H1 (cell line): ENCODE measurements at regions not wholly inside any gene's neighbourhood (a gene's known extent, or its start where the extent isn't known, plus 50 kb on each side); places are given as distances from the start of the nearest gene placed in this dataset.
"Not testable (repeated sequence)": the region's sequence is repeated elsewhere in the genome, so short reads cannot be mapped to it uniquely, and the experiment has no call there.

ENCODE experiments used
- CTCF ChIA-PET: fragments of 300-600 bp; sonication (Branson Sonifier 250); formaldehyde crosslinking; loops from one replicate; lab custom pipeline; 2021; ENCODE audit not compliant: partially characterized antibody; lab: Charles Lee
- POLR2A ChIA-PET: fragments of 300-600 bp; sonication (Branson Sonifier 250); formaldehyde crosslinking; loops from one replicate; lab custom pipeline; 2021; ENCODE audit warnings: inconsistent platforms; ENCODE audit not compliant: partially characterized antibody; lab: Charles Lee
- DNase-seq, 2 experiments: peaks; one replicate each; pipeline versions ENCODE4 v3.0.0 to v3.0.0-alpha.2; 2010 to 2022; ENCODE audit warnings: low spot score in 2 of 2, low read depth in 1 of 2, mixed read lengths in 1 of 2
- FAIRE-seq: peaks from 2 replicates; lab custom pipeline; 2011; peaks lifted over from hg19 to GRCh38; lab: Jason Lieb, UNC
- H2AFZ ChIP-seq: 2 replicates; pipeline ENCODE4 v1.8.1; 2012; ENCODE audit warnings: low read length, inconsistent platforms
- H2AK5ac ChIP-seq: 2 replicates; pipeline ENCODE4 v1.6.1; 2013; ENCODE audit warnings: low read depth, low read length
- H2BK120ac ChIP-seq: replicated peaks from 2 replicates; pipeline ENCODE3; 2013; ENCODE audit warnings: low read depth, low read length, inconsistent platforms
- H2BK12ac ChIP-seq: 2 replicates; pipeline ENCODE4 v1.6.1; 2013; ENCODE audit warnings: low read depth, low read length
- H2BK15ac ChIP-seq: 2 replicates; pipeline ENCODE4 v1.6.1; 2013; ENCODE audit warnings: low read length
- H2BK20ac ChIP-seq: 2 replicates; pipeline ENCODE4 v1.6.1; 2013; ENCODE audit warnings: low read length
- H2BK5ac ChIP-seq: 2 replicates; pipeline ENCODE4 v1.6.1; 2013; ENCODE audit warnings: low read depth, low read length
- H3K14ac ChIP-seq: 2 replicates; pipeline ENCODE4 v1.6.1; 2013; ENCODE audit warnings: inconsistent platforms; ENCODE audit not compliant: insufficient read length
- H3K18ac ChIP-seq: 2 replicates; pipeline ENCODE4 v1.6.1; 2013; ENCODE audit warnings: low read length; ENCODE audit errors: extremely low read depth
- H3K23ac ChIP-seq: 2 replicates; pipeline ENCODE4 v1.6.1; 2013; ENCODE audit warnings: inconsistent platforms; ENCODE audit not compliant: insufficient read length
- H3K23me2 ChIP-seq: 2 replicates; pipeline ENCODE4 v1.6.1; 2013; ENCODE audit warnings: low read depth, low read length
- H3K27ac ChIP-seq: 2 replicates; pipeline ENCODE4 v1.6.1; 2011; ENCODE audit warnings: low read depth, low read length, inconsistent platforms
- H3K27me3 ChIP-seq, 4 experiments: replicated peaks in 1 of 4; 1 replicate in 1 of 4; 2 replicates in 3 of 4; pipeline versions ENCODE4 v1.6.1 to v1.8.1; 2011 to 2013; ENCODE audit warnings: low read length in 3 of 4, mild to moderate bottlenecking in 3 of 4, inconsistent platforms in 2 of 4, mixed read lengths in 2 of 4, moderate library complexity in 1 of 4; ENCODE audit not compliant: control insufficient read depth in 3 of 4, insufficient read depth in 3 of 4; ENCODE audit errors: extremely low read depth in 1 of 4
- H3K36me3 ChIP-seq, 4 experiments: 2 replicates each; pipeline versions ENCODE4 v1.6.1 to v1.8.1; 2011 to 2013; ENCODE audit warnings: mild to moderate bottlenecking in 4 of 4, low read length in 3 of 4, moderate library complexity in 2 of 4, control low read depth in 1 of 4, inconsistent platforms in 1 of 4; ENCODE audit not compliant: insufficient read depth in 4 of 4, control insufficient read depth in 2 of 4
- H3K4ac ChIP-seq: replicated peaks from 2 replicates; pipeline ENCODE3; 2013; ENCODE audit warnings: low read length, low read depth, mixed read lengths, inconsistent platforms; ENCODE audit not compliant: insufficient read length
- H3K4me1 ChIP-seq, 4 experiments: replicated peaks in 1 of 4; 1 replicate in 1 of 4; 2 replicates in 3 of 4; pipeline versions ENCODE4 v1.6.1 to v1.8.1; 2011 to 2013; ENCODE audit warnings: low read length in 3 of 4, inconsistent platforms in 2 of 4, mixed read lengths in 1 of 4; ENCODE audit not compliant: insufficient read depth in 4 of 4, control insufficient read depth in 3 of 4
- H3K4me2 ChIP-seq, 2 experiments: 2 replicates each; pipeline versions ENCODE4 v1.6.1 to v1.8.1; 2011 to 2013; ENCODE audit warnings: low read depth in 2 of 2, low read length in 2 of 2, control low read depth in 1 of 2, inconsistent platforms in 1 of 2, mild to moderate bottlenecking in 1 of 2; ENCODE audit not compliant: insufficient read depth in 1 of 2
- H3K4me3 ChIP-seq, 4 experiments: fragments of 200-600, 300-600 bp in 1 of 4; sonication (generic), shearing (Covaris generic), sonication (Bioruptor Twin) in 1 of 4; 2 replicates each; pipeline versions ENCODE4 v1.5.1 to v1.8.1; 2011 to 2016; ENCODE audit warnings: low read length in 4 of 4, low read depth in 3 of 4, control low read depth in 2 of 4, inconsistent platforms in 2 of 4, mild to moderate bottlenecking in 2 of 4, mixed read lengths in 1 of 4, moderate library complexity in 1 of 4; ENCODE audit not compliant: insufficient read depth in 2 of 4; ENCODE audit errors: extremely low read depth in 1 of 4
- H3K56ac ChIP-seq: replicated peaks from 2 replicates; pipeline ENCODE3; 2013; ENCODE audit warnings: low read depth, mild to moderate bottlenecking, mixed read lengths, low read length, inconsistent platforms; ENCODE audit not compliant: insufficient read length
- H3K79me1 ChIP-seq: 2 replicates; pipeline ENCODE4 v1.6.1; 2013; ENCODE audit warnings: low read depth, low read length, control low read depth
- H3K79me2 ChIP-seq, 2 experiments: 2 replicates each; pipeline versions ENCODE4 v1.6.1 to v1.8.1; 2012 to 2013; ENCODE audit warnings: low read length in 2 of 2, mild to moderate bottlenecking in 2 of 2, inconsistent platforms in 1 of 2; ENCODE audit not compliant: insufficient read depth in 2 of 2, control insufficient read depth in 1 of 2
- H3K9ac ChIP-seq, 4 experiments: replicated peaks in 1 of 4; 1 replicate in 1 of 4; 2 replicates in 3 of 4; pipeline versions ENCODE4 v1.6.1 to v1.8.1; 2011 to 2013; ENCODE audit warnings: low read depth in 3 of 4, low read length in 3 of 4, control low read depth in 2 of 4, mild to moderate bottlenecking in 2 of 4, moderate library complexity in 2 of 4, inconsistent platforms in 1 of 4; ENCODE audit errors: extremely low read depth in 1 of 4
- H3K9me3 ChIP-seq, 2 experiments: 2 replicates each; pipeline versions ENCODE4 v1.6.1 to v1.8.1; 2012 to 2013; ENCODE audit warnings: mild to moderate bottlenecking in 2 of 2, moderate library complexity in 2 of 2, control low read depth in 1 of 2, inconsistent platforms in 1 of 2, low read depth in 1 of 2, low read length in 1 of 2, mixed read lengths in 1 of 2; ENCODE audit not compliant: insufficient read depth in 2 of 2
- H4K20me1 ChIP-seq, 2 experiments: replicated peaks in 1 of 2; 2 replicates each; pipeline versions ENCODE3 to v1.8.1; 2011 to 2013; ENCODE audit warnings: inconsistent platforms in 2 of 2, low read length in 2 of 2, mild to moderate bottlenecking in 1 of 2; ENCODE audit not compliant: insufficient read depth in 2 of 2, control insufficient read depth in 1 of 2
- H4K5ac ChIP-seq: 2 replicates; pipeline ENCODE4 v1.6.1; 2013; ENCODE audit warnings: low read length, low read depth, mixed read lengths, inconsistent platforms; ENCODE audit not compliant: insufficient read length
- H4K8ac ChIP-seq: 2 replicates; pipeline ENCODE4 v1.8.0; 2013; ENCODE audit warnings: mild to moderate bottlenecking, moderate library complexity, low read length, inconsistent platforms; ENCODE audit not compliant: insufficient read depth; ENCODE audit errors: extremely low read depth
- H4K91ac ChIP-seq: replicated peaks from 2 replicates; pipeline ENCODE3; 2013; ENCODE audit warnings: low read length, mixed read lengths, inconsistent platforms; ENCODE audit not compliant: insufficient read length
- WGBS, 2 experiments: shearing (Covaris generic) in 1 of 2; methylation state at CpG; one replicate each; pipeline versions ENCODE4 v1.1.6 to v1.1.7; 2013 to 2015; ENCODE audit warnings: low lambda C conversion rate in 2 of 2, mixed read lengths in 2 of 2, inconsistent platforms in 1 of 2, low coverage in 1 of 2, missing lambda C conversion rate in 1 of 2; ENCODE audit not compliant: insufficient replicate concordance in 2 of 2, insufficient coverage in 1 of 2, insufficient read length in 1 of 2; ENCODE audit errors: extremely low coverage in 1 of 2, missing lambda C conversion rate in 1 of 2; 5-methylcytosine and 5-hydroxymethylcytosine counted together

DNA sequence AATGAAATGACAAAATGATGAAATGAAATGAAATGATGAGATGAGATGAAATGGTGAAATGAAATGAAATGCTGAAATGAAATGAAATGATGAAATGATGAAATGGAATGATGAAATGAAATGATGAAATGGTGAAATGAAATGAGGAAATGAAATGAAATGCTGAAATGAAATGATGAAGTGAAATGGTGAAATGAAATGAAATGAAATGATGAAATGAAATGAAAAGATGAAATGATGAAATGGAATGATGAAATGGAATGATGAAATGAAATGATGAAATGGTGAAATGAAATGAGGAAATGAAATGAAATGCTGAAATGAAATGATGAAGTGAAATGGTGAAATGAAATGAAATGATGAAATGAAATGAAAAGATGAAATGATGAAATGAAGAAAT, 2755.0 kb downstream of the RPIA start:
- H3K4ac ChIP-seq, H4K5ac ChIP-seq, H4K8ac ChIP-seq, H3K27me3 ChIP-seq, H3K9ac ChIP-seq, H3K14ac ChIP-seq, H2BK12ac ChIP-seq, POLR2A ChIA-PET, H3K79me2 ChIP-seq, H2BK15ac ChIP-seq, H3K79me1 ChIP-seq, H3K23ac ChIP-seq, H4K91ac ChIP-seq, H2BK20ac ChIP-seq, H2AFZ ChIP-seq, H2AK5ac ChIP-seq, H3K23me2 ChIP-seq, H2BK5ac ChIP-seq, H3K4me1 ChIP-seq, H3K36me3 ChIP-seq, CTCF ChIA-PET, H3K27ac ChIP-seq, FAIRE-seq, H3K4me2 ChIP-seq, H2BK120ac ChIP-seq, H4K20me1 ChIP-seq, DNase-seq, H3K56ac ChIP-seq, H3K4me3 ChIP-seq, H3K18ac ChIP-seq: not testable (repeated sequence)
- H3K9me3 ChIP-seq = peaks cover 8 to 32% of the 10 kb centered on the region in 2 experiments; a peak in 3 of 4 replicates

DNA sequence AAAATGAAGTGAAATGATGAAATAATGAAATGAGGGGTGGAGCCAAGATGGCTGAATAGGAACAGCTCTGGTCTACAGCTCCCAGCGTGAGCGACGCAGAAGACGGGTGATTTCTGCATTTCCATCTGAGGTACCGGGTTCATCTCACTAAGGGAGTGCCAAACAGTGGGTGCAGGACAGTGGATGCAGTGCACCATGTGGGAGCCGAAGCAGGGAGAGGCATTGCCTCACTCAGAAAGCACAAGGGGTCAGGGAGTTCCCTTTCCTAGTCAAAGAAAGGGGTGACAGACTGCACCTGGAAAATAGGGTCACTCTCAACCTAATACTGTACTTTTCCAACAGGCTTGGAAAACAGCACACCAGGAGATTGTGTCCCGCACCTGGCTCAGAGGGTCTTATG, 2755.4 kb downstream of the RPIA start:
- DNase-seq, H3K9ac ChIP-seq, H2BK5ac ChIP-seq, H4K91ac ChIP-seq, H4K20me1 ChIP-seq, H3K23ac ChIP-seq, H2AK5ac ChIP-seq, H3K14ac ChIP-seq, POLR2A ChIA-PET, CTCF ChIA-PET, H3K4me2 ChIP-seq, H3K4me3 ChIP-seq, H2BK120ac ChIP-seq, H4K5ac ChIP-seq, H3K27ac ChIP-seq, H4K8ac ChIP-seq, H3K56ac ChIP-seq, H3K27me3 ChIP-seq, FAIRE-seq, H3K4ac ChIP-seq, H3K79me1 ChIP-seq, H3K18ac ChIP-seq, H2AFZ ChIP-seq, H2BK15ac ChIP-seq, H2BK20ac ChIP-seq, H3K4me1 ChIP-seq, H3K23me2 ChIP-seq, H2BK12ac ChIP-seq, H3K79me2 ChIP-seq, H3K36me3 ChIP-seq: not testable (repeated sequence)
- peaks cover 8 to 30% of the 10 kb centered on the region in 2 experiments; a peak in 3 of 4 replicates for H3K9me3 ChIP-seq
- WGBS, 2 experiments = 92% methylated on average over 6 of the region's 7 CpGs; no CpG with 5 or more reads in 1 of the 2 experiments
